Activated T-cell treated with anti-CD3 and anti-CD28 coated beads, Interleukin-2, amount 50 U/mL, for 48 hours (primary cell): ENCODE measurements at regions not wholly inside any gene's neighbourhood (a gene's known extent, or its start where the extent isn't known, plus 50 kb on each side); places are given as distances from the start of the nearest gene placed in this dataset.

Experiments used
- DNase-seq, 2 experiments: peaks; one replicate each; pipeline ENCODE4 v3.0.0-alpha.2; 2020

DNA sequence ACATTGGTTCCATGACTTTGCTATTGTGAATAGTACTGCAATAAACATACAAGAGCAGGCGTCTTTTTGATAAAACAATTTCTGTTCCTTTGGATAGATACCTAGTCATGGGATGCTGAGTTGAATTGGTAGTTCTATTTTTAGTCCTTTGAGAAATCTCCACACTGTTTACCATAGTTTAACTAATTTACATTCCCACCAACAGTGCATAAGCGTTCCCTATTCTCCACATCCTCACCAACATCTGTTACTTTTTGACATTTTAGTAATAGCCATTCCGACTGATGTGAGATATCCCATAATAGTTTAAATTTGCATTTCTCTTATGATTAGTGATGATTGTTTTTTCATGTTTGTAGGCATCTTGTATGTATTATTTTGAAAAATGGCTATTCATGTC is 707.0 kb downstream of the SORCS1 start:
- no peak for DNase-seq

DNA sequence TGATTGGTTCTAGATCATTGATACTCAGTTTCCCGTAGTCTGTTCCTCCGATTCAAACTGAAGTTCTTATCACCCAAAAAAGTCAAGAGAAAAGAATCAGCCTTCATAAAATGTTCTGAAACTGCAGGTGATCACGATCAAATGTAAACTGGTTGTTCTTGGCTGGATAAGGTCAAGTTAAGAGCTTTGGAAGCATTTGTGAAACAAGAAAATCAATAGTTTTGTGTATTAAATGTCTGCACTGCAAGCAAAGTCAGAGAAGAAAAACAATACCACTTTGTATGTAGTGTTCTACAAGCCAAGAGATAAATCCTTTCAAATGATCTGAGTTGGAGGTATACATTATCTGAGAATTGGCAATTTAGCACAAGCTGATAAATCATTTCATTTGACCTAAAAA is 710.3 kb downstream of the SORCS1 start:
- no peak for DNase-seq

- DNase-seq: no peak
Observed at GRCh38 chr10:106450966-106451365, 713.5 kb downstream of the SORCS1 start.

GRCh38 chr10:106446920-106447319 is 717.6 kb downstream of the SORCS1 start:
- no peak for DNase-seq

DNA sequence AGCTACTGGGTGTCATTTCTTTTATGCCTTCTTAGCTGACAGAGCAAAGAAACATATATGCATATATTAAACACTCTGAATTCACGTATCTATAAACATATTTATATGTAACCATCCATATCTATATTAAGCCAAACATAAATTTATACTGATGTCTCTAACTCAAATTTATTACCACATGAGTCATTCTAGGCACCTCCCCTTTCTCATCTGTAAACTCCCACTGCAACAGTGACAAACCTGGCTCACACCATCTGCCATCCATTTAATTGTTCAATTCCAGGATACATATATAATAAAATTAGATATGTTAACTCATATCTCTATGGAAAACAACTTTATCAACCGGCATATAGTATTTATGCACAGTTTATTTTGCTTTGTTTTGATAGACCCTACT is 722.3 kb downstream of the SORCS1 start:
- DNase-seq: no peak

GRCh38 chr10:106440767-106441166 is 723.7 kb downstream of the SORCS1 start:
- no peak for DNase-seq

DNA sequence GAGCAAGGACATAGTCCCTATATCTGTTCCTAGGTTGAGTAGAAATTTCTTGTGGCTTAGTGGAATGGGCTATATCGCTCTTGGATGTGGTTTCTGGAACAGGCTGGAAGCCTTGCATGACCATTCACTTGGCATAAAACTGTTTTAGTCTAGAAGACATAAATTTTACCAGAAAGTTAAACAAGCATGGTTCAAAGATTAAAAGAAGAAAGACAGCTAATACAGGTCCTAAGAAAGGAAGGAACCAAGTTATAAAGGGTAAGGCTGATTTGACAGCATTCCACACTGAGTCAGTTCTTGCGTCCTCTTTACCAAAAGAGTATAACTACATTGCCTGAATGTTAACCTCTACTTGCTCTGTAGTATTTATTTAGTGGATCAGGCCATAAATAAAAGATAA is 724.2 kb downstream of the SORCS1 start:
- DNase-seq: no peak

- DNase-seq: no peak
Observed at GRCh38 chr10:106439366-106439765, 725.1 kb downstream of the SORCS1 start.

DNA sequence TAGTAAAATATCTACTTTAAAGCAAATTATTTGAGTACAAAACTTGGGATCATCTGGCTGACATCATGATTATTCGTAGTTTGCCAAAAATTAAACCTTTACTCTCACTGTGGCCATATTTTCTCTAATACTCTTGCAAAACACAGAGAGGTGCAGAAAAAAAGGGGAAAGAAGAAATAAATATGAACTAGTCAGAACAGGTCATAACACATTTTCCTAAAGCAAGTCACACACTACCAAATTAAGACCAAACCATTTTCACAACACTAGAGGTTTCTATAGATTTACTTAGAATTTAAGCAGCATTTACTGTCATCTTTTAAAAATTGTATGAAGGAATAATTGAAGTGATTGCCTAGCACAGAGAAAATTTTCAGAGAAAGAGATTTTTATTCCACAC is 726.1 kb downstream of the SORCS1 start:
- no peak for DNase-seq

- no peak for DNase-seq
Observed at GRCh38 chr10:106436123-106436715, 728.3 kb downstream of the SORCS1 start.

DNA sequence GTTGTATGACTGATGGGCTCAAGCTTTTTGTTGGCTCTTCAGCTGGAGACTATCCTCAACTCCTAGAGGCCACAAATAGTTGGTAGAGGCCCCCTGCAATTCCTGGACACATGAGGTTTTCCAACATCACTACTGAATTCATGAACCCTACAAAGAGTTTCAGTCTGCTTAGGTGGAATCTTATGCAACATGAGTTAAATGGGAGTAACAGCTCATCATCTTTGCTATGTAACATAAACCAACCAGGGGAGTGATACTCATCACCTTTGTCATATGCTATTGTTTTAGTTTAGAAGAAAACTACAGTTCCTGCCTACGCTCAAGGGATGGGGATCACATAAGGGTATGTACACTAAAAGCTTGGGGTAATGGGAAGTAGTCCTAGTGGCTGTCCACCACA is 729.4 kb downstream of the SORCS1 start:
- no peak for DNase-seq

DNA sequence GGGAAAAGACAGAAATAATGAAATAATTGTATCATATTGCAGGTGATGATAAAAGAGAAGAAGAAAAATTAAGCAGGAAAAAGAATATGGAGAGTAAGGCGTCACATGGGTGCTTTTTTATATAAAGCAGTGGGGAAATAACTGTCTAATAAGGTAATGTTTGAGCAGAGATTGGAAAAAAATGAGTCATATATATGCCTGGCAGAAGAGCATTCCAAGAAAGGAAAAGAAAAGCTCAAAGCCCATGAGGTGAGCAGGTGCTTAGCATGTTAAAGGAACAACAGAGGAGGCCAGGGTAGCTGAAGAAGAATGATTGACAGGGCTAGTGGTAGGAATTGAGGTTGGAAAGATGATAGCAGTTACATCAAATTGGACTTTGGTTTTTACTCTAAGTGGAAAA is 739.5 kb downstream of the SORCS1 start:
- no peak for DNase-seq

DNA sequence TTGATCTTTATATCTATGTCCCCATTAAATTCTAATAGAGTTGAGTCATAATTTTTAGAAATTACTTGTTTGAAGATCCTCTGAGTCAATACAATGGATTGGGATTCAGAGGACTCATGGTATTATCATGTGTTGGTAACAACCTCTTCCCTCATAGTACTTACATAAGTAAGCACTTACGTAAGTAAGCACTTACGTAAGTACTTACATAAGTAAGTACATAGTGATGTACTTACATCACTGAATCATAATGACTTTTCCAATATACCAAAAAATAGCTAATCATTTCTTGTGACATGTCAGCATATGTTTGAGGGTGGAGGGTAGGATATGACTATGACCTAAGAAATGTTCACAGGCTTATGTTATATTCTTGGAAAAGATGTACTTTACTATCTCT is 740.5 kb downstream of the SORCS1 start:
- DNase-seq: no peak

GRCh38 chr10:106410331-106410730 is 754.2 kb downstream of the SORCS1 start:
- DNase-seq: no peak

DNA sequence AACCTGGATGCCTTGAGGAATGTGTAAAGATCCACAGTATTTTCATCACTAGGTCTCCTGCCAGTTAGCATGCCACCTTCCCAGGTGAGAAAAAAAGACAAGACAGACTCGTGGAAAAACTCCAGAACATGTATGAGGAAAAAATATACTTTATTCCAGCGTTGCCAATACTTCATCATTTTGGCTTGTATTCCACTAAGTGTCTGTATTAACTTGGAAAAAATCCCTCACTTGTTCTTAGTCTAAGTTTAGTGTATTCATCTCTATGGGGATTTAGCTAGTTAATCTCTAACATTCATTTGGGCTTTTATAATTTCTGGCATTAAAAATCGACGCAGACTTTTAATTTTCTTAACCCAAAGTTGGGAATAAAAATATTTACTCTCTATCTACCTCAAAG is 759.4 kb downstream of the SORCS1 start:
- DNase-seq: no peak

GRCh38 chr10:106402458-106402857 is 762.0 kb downstream of the SORCS1 start:
- DNase-seq: no peak

GRCh38 chr10:106401967-106402366 is 762.5 kb downstream of the SORCS1 start:
- DNase-seq: no peak

GRCh38 chr10:106401161-106401560 is 763.3 kb downstream of the SORCS1 start:
- no peak for DNase-seq

GRCh38 chr10:106399112-106399511 is 765.4 kb downstream of the SORCS1 start:
- no peak for DNase-seq

- DNase-seq: no peak
Observed at GRCh38 chr10:106396192-106396591, 768.3 kb downstream of the SORCS1 start.

DNA sequence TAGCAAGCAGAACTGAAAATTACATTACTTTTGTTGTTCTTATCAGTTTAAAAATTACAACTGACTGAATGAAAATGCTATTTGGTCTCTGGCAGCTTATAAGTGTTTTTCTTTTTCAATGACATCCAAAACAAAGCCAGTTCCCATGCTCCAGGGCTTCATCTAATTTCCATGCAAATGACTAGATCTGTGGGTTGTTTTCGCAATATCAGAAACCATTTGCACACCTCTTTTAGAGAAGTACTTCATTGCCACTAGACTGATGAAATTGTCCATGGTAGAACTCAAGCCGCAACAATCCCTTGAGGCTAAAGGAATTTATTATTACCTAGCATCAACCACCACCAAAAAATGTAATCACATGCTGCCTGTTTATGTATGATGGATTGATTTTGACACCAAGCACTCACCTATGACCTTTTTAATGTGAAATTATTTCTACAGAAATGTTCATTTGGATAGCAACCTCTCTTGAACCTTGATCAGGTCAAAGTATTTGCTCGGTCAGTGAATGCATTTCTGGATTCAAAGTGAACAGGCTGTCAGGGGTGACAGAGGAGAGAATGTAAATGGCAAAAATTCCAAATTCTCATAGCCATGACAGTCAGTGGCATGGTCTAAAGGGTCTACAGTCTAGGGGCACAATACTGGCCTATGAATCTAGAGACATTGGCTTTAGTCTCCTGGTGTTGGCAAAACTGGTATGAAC is 769.3 kb downstream of the SORCS1 start:
- DNase-seq: no peak

GRCh38 chr10:106392778-106393177 is 771.7 kb downstream of the SORCS1 start:
- no peak for DNase-seq

GRCh38 chr10:106387063-106387462 is 777.4 kb downstream of the SORCS1 start:
- no peak for DNase-seq

- no peak for DNase-seq
Observed at GRCh38 chr10:106384496-106384895, 780.0 kb downstream of the SORCS1 start.

GRCh38 chr10:106380706-106381105 is 783.8 kb downstream of the SORCS1 start:
- DNase-seq: no peak
